GM19324 (cell line): ENCODE measurements at regions not wholly inside any gene's neighbourhood (a gene's known extent, or its start where the extent isn't known, plus 50 kb on each side); places are given as distances from the start of the nearest gene placed in this dataset.

ENCODE experiments used
- ATAC-seq: cut with Tn5 transposase; IDR thresholded peaks from one replicate; pipeline ENCODE4 v1.9.1; 2021; ENCODE audit warnings: mild to moderate bottlenecking, moderate library complexity; ENCODE audit not compliant: unreplicated experiment, low FRiP score

DNA sequence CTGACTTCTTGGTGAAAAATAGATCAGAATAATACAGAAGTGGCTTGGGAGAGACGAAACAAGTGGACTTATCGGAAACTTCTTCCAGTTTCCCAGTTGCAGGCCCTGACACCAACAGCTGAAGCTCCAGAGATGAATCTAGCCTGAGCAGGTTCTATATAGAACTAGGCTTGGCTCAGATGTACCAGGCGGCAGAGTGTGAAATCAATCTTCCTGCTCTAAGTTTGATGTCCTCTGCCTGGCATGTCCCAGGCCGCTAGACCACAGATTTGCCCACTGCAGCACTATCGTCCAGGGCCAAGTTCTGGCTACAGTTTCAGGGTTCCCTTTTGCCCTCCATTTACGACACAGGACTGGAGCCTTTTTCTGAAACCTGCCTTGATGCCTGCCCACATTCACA, 91.3 kb upstream of the PLEKHA5 start:
- no peak for ATAC-seq

GRCh38 chr12:19039515-19039914, 90.0 kb upstream of the PLEKHA5 start:
- ATAC-seq = no peak

GRCh38 chr12:19042221-19042620, 87.3 kb upstream of the PLEKHA5 start:
- no peak for ATAC-seq

DNA sequence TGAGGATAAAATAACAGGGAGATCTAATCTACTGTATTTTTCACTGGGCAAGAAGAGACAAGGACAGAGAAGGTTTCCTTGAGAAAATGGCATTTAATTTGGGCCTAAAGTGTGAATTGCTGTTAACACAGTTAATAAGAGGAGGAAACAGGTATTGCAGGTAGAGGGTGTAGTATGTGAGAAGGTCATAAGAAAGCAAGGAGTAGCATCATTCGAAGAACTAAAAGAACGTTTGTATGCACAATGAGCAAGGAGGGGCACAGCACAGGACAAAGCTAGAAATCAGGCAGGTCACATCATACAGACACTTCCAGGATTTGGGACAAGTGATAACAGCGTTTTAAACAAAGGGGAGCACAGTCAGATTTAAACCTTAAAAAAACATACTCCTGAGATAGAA, 85.1 kb upstream of the PLEKHA5 start:
- ATAC-seq = no peak

- no peak for ATAC-seq
Observed at GRCh38 chr12:19044891-19045290, 84.6 kb upstream of the PLEKHA5 start.

DNA sequence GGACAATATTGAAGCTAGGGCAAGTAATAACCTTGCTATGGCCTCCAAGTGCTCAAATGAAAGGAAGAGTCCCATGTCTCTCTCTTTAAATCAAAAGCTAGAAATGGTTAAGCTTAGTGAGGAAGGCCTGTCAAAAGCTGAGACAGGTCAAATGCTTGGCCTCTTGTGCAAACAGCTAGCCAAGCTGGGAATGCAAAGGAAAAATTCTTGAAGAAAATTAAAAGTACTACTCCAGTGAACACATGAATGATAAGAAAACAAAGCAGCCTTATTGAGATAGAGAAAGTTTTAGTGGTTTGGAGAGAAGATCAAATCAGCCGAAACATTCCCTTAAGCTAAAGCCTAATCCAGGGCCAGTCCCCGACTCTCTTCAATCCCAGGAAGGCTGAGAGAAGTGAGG, 84.1 kb upstream of the PLEKHA5 start:
- ATAC-seq = no peak

DNA sequence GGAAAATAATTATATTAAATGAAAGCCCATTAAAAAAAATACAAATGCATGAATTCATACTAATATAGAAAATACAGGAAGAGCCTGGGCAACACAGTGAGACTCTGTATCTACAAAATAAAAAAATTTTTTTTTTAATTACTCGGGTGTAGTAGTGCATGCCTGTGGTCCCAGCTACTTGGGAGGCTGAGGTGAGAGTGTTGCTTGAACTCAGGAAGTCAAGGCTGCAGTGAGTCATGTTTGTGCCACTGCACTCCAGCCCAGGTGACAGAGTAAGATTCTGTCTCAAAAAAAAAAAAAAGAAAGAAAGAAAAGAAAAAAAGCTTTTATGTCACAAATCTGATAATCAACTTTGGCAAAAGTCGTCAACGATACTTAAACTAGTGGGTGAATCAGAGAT, 80.6 kb upstream of the PLEKHA5 start:
- no peak for ATAC-seq

DNA sequence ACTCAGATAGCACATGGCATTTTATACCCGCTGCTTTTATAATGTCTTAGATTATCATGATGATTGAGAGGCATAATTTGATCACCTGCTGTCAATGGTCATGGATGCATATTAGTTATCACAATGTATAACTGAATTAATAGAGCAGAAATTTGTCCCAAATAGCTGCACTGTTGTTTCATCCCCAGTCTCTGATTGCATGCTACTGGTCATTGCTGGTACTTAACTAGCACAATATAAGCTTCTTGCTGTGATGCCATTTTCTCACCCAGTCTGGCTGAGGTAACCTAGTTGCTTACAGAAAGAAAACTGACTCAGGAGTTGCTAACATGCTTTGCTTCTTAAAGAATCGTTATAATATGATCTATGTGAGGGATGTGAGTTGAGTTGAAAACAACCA, 76.8 kb upstream of the PLEKHA5 start:
- ATAC-seq = no peak

DNA sequence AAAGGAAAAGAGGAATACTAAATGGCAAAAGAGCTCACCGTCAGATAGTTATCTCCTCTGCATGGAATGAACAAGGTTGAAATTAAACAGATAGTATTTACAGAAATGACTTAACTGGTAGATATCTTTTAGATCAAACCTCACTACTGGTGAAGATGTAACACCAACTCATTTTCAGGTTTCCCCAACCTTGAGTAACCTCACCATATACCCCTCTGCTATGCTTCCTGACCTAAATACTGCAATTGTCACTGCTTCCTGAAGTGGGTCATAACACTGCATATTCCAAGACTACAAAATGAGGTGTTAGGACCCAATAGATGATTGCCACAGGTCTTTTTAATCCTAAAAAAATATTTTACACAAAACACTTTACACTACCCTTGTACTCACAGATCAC, 76.3 kb upstream of the PLEKHA5 start:
- no peak for ATAC-seq

DNA sequence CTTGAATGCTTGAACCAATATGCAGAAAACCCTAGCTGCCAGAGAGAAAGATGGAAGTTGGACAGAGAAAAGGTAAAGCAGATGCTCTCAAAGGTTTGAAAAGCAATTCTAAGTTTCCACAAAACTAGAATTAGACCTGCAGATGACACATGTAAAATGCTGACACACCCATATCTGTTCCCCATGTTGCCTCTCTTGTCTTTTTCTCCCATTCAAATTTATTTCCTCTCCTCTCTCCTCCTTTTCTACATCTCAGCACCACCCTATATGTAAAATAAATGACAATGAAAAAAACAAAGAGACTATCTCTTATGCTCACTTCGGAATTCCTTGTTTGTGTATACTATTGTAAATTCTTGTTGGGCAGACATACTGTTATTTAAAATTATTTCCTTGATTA, 75.5 kb upstream of the PLEKHA5 start:
- no peak for ATAC-seq

DNA sequence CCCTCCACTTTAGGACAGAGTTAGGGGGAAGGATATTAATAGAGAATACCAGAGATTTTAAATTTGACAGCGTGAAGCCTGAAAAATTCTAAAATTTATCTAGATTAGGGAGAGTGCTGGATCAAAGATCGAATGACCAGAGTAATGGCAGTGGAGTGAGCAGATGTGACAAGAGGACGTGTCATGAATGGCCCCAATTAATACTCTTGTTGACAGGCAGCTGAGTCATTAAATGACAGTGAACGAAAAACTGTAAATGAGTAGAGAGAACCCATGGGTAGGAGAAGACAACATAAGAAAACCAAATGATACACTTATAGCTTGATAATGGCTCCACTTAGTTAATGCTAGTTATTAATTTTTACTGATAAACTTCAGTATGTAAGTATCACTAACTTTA, 73.9 kb upstream of the PLEKHA5 start:
- no peak for ATAC-seq

GRCh38 chr12:19058235-19059021, 71.1 kb upstream of the PLEKHA5 start:
- ATAC-seq = no peak

GRCh38 chr12:19064713-19065112, 64.8 kb upstream of the PLEKHA5 start:
- ATAC-seq = no peak

DNA sequence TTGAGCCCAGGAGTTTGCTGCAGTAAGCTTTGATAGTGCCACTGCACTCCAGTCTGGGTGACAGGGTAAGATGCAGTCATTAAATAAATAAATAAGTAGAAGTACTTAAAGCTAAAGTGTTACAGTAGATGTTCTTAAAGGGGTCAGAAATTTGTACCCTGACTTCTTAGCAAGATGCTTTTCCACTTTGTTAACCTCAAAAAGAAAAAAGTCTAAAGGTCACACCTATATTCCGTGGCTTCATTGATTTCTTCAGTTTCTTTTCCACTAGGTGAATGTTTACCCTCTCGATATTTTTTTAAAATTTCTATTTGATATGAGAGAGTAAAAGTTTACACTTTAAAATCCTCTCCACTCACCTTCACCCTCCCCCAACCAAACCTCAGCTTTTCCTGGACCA, 64.3 kb upstream of the PLEKHA5 start:
- ATAC-seq = no peak

DNA sequence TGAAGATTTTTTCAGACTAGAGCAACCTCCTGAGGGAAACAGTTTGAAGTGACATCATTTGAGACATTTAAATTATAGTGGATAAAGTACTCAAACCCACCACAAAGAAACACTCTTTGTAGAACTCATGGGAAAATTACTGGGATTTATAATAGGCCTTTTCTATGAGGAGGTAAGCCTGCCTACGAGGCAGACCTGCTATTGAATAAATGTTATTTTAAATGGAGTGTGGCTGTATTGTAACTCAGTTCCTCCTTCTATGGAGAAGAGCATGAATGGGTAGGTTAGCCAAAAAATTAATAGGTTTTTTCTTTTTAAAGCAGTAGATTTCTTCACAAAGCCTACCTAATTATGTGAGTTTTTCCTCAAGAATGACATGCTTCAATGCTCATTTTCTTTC, 63.7 kb upstream of the PLEKHA5 start:
- ATAC-seq = no peak

DNA sequence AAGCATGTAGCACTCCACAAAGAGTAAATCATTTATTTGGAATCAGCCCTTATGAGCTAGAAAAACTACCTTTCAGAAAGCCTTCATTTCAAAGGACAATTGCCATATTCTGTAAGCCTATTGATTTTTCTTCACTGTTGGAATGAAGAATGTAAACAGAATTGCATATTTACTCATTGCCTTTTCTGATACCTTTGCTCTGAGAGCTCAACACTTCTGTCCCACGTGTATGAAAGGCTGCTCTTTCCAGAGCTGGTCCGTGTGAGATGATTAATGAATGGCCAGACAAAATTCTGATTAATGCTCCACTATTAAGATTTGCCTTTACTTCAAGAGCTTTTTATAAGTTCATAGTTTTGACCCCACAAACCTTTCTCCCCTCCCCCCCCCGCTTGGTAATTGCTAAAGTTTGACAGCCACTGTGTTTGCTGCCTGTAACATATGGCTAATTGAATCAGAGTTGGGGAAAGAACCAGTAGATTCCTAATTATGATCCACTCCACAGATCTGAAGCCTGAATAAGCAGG, 63.0 kb upstream of the PLEKHA5 start:
- ATAC-seq = no peak

DNA sequence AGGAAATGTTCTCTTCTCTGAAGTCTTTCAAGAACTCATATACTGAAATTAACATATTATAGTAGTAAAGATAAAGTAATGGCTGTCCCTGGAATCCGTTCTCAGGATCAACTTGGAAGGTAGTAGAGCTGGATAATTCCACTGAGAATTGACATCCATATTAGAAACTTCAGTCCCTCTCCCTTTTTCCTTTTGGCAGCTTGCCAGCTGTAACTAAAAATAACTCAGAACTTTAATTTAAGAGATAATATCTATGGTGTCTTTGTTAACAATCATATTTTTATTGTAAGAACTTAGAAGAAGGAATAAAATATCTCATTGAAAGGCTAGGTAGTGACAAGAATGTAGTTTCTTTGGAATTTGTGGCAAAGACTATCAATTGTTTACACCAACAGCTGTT, 61.4 kb upstream of the PLEKHA5 start:
- ATAC-seq = no peak

DNA sequence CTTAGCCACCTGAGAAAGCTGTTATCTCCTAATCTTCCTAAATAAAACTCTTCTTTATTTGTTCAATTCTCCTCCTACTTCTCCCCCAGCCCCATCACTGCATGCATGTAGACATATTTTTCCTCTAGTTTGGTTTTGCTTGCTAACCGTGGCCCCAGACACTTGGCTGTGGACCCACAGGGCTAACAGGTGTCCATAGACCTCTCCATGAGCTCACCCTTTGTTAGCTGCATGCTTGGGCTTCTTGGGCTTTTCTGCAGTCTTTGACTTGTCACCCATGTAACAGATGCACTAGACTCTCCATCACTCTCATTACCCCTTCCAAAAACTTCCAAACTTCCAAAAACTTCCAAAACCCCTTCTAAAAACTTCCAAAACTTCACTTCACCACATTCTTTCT, 59.2 kb upstream of the PLEKHA5 start:
- no peak for ATAC-seq

DNA sequence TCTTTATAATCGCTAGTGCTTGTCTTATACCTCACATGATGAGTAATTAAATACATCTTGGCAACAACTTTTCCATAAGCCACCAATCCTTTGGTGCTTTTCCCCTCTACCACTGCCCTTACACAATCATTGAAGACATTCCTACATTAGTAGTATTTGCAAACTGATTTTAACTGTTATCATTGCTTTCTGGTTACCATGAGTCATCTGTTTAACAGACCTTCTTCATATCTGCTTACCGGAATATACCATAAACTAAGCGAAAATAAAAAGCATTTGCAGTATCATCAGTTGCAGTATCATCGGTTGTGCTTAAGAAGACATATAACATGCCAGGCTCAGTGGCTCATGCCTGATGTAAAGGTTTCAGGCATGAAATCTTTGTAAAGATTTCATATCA, 54.8 kb upstream of the PLEKHA5 start:
- ATAC-seq = no peak

DNA sequence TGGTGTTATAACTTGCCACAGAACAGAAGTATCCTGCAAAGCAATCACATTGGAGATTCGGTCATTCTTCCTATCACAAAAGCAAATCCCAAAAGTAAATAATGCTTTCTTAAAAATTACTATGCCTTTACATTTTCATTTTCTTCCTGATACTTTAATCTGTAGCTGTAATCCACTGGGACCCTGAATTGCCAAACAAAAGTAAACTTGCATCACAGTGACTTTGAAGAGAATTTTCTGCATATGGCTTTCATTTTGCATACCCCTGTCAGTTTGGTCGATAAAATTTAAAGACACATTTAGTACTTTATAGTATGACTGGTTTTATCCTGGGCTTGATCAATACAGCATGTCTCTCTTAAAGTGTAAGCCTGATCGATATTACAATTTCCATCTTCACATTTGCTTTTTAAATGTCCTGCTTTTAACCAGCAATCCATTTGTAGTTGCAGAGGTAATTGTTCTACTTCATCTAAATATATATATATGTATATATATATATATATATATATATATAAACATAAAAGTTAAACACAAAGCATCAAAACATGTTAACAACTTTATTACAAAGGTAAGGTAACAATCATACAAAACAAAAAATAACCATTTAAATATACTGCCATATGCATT, 53.7 kb upstream of the PLEKHA5 start:
- no peak for ATAC-seq
